Heart right ventricle (tissue), 16 donors: ENCODE measurements at regions not wholly inside any gene's neighbourhood (a gene's known extent, or its start where the extent isn't known, plus 50 kb on each side); places are given as distances from the start of the nearest gene placed in this dataset.

Source experiments
- ATAC-seq, 8 donors: fragments of 200-7000 bp; cut with Tn5 transposase; one replicate each; pipeline ENCODE4 v1.9.1; 2020; ENCODE audit warnings: mild to moderate bottlenecking in 8 of 8, moderate library complexity in 8 of 8, moderate number of reproducible peaks in 1 of 8
- DNase-seq, 2 donors: peaks; one replicate each; pipeline ENCODE4 v3.0.0-alpha.2; 2020
- H3K27ac ChIP-seq, 10 donors: fragments of 200-600 bp; sonication (generic) in 2 of 10; one replicate each; pipeline versions ENCODE4 v1.5.0 to v1.8.0; 2020 to 2022; ENCODE audit warnings: mild to moderate bottlenecking in 3 of 10
- H3K27me3 ChIP-seq, 7 donors: fragments of 200-600 bp; one replicate each; pipeline ENCODE4 v1.8.0; 2021 to 2022; ENCODE audit warnings: mild to moderate bottlenecking in 2 of 7
- H3K36me3 ChIP-seq, 9 donors: fragments of 200-600 bp; sonication (generic) in 1 of 9; one replicate each; pipeline versions ENCODE4 v1.5.0 to v1.8.0; 2020 to 2022; ENCODE audit warnings: mild to moderate bottlenecking in 2 of 9
- H3K4me1 ChIP-seq, 9 donors: fragments of 200-600 bp; sonication (generic) in 1 of 9; one replicate each; pipeline versions ENCODE4 v1.5.0 to v1.8.0; 2020 to 2022; ENCODE audit warnings: mild to moderate bottlenecking in 4 of 9
- H3K4me3 ChIP-seq, 10 donors: fragments of 200-600 bp; sonication (generic) in 2 of 10; one replicate each; pipeline versions ENCODE4 v1.5.0 to v1.8.0; 2020 to 2022; ENCODE audit warnings: mild to moderate bottlenecking in 7 of 10, moderate library complexity in 2 of 10
- H3K9me3 ChIP-seq, 11 donors: fragments of 200-600 bp in 10 of 11; sonication (generic) in 2 of 11; one replicate each; pipeline versions ENCODE4 v1.5.0 to v1.8.0; 2013 to 2022; ENCODE audit warnings: mild to moderate bottlenecking in 2 of 11, control low read depth in 1 of 11, moderate library complexity in 1 of 11
- CTCF ChIP-seq, 9 donors: fragments of 200-600 bp; sonication (generic) in 2 of 9; IDR thresholded peaks; one replicate each; pipeline versions ENCODE4 v1.5.0 to v1.8.0; 2021 to 2022; ENCODE audit warnings: antibody characterized with exemption in 9 of 9, mild to moderate bottlenecking in 5 of 9, moderate library complexity in 1 of 9
- WGBS, 2 donors: extraction: QIAGEN DNeasy Blood & Tissue Kit; methylation state at CpG; one replicate each; pipeline ENCODE4 v1.1.7; 2013; ENCODE audit warnings: inconsistent platforms in 1 of 2; 5-methylcytosine and 5-hydroxymethylcytosine counted together
- intact Hi-C, 10 donors: fragments of 100-400 bp; cut with DNase I; formaldehyde crosslinking; loops; one replicate each; pipeline versions ENCODE4 v1.11.1 to v1.14.2; 2022
- donor health status: Arrhythmogenic right ventricular cardiomyopathy.
- donor health status: ischemic (EF 13 %, LVEDD 7.1; RV severe dilation, severe dysfunction).
- donor health status: healthy with polysubstance abuse.
- donor health status: DM: no; HTN: yes; CAD: no.
- donor health status: DM: no; HTN: no; CAD: no.
- donor health status: ischemic (EF 25% LVEDD 6.9; RV normal size, moderate dysfunction).
- donor health status: ischemic (EF 25% LVEDD 5.7; RV mildly dilated, moderate dysfunction).
- donor health status: healthy.
- donor health status: DM: yes; HTN: yes; CAD: no.
- donor health status: Ischemic cardiomyopathy.
- donor health status: ischemic (EF 35%, LVEDD 5.7; RV mildly dilated, moderate dysfunction).
- donor health status: nonischemic (EF 11% LVEDD 7.7; RV severe dilation, severe dysfunction).
- donor health status: DM: yes; HTN: yes; CAD: no.
- donor health status: PGD.
- donor health status: ischemic (EF 29% LVEDD 5.4; RV normal size, mild dysfunction).
- donor health status: nonischemic (EF 23%, LVEDD 6.1; RV moderate dilation, normal function).

- no peak for TF ChIP-seq CTCF (IDR thresholded peaks at IDR 0.05)
- 67 to 75% methylated on average over 11 of the region's 11 CpGs for WGBS, 2 donors
- H3K27ac ChIP-seq: no peak overlapping the region
- no peaks in the 10 kb centered on the region for H3K9me3 ChIP-seq
- no peak overlapping the region for H3K4me3 ChIP-seq
- DNase-seq (no peak), ATAC-seq (peak in 1 of 8 donors; percentile 22)
- peaks cover 0 to 15% (median 0%) of the 10 kb centered on the region in 9 donors for H3K4me1 ChIP-seq
- H3K36me3 ChIP-seq: no peaks in the 10 kb centered on the region
- H3K27me3 ChIP-seq: no peaks in the 10 kb centered on the region
- intact Hi-C loops: no loop called here
These were observed 373.9 kb upstream of the NFE2L3 start for GRCh38 chr7:25777969-25778708.

GRCh38 chr7:25779002-25779546 is 372.9 kb upstream of the NFE2L3 start:
- intact Hi-C loops: no loop called here
- TF ChIP-seq CTCF (IDR thresholded peaks at IDR 0.05): no peak
- Histone ChIP-seq H3K36me3 (no peaks in the 10 kb centered on the region), H3K27me3 (no peaks in the 10 kb centered on the region), H3K9me3 (no peaks in the 10 kb centered on the region), H3K27ac (no peak overlapping the region), H3K4me3 (no peak overlapping the region), H3K4me1 (peaks cover 0 to 15% (median 0%) of the 10 kb centered on the region in 9 donors)
- ATAC-seq (no peak), DNase-seq (no peak)
- WGBS, 2 donors: 94 to 98% methylated on average over 3 of the region's 3 CpGs

GRCh38 chr7:25780904-25781303 is 371.1 kb upstream of the NFE2L3 start:
- Histone ChIP-seq H3K36me3 (no peaks in the 10 kb centered on the region), H3K4me3 (no peak overlapping the region), H3K9me3 (no peaks in the 10 kb centered on the region), H3K27me3 (no peaks in the 10 kb centered on the region), H3K4me1 (peaks cover 0 to 12% (median 0%) of the 10 kb centered on the region in 9 donors), H3K27ac (no peak overlapping the region)
- intact Hi-C loops: no loop called here
- 91 to 95% methylated on average over 2 of the region's 2 CpGs for WGBS, 2 donors
- no peak for TF ChIP-seq CTCF (IDR thresholded peaks at IDR 0.05)
- DNase-seq (no peak), ATAC-seq (no peak)

GRCh38 chr7:25781704-25782103 is 370.3 kb upstream of the NFE2L3 start:
- 84 to 88% methylated on average over 1 of the region's 1 CpG for WGBS, 2 donors
- H3K4me1 ChIP-seq: peaks cover 0 to 8% (median 0%) of the 10 kb centered on the region in 9 donors
- H3K9me3 ChIP-seq: no peaks in the 10 kb centered on the region
- no peak overlapping the region for H3K27ac ChIP-seq
- DNase-seq (no peak), ATAC-seq (no peak)
- TF ChIP-seq CTCF (IDR thresholded peaks at IDR 0.05): no peak
- H3K4me3 ChIP-seq: no peak overlapping the region
- intact Hi-C loops: no loop called here
- no peaks in the 10 kb centered on the region for H3K36me3 ChIP-seq
- no peaks in the 10 kb centered on the region for H3K27me3 ChIP-seq
